Neural progenitor cell (in vitro differentiated cells): ENCODE measurements at regions not wholly inside any gene's neighbourhood (a gene's known extent, or its start where the extent isn't known, plus 50 kb on each side); places are given as distances from the start of the nearest gene placed in this dataset.

Source experiments
- DNase-seq: peaks from one replicate; pipeline ENCODE4 v3.0.0-alpha.2; 2016; ENCODE audit warnings: low spot score
- H2AFZ ChIP-seq: fragments of 200-600 bp; sonication (generic); replicated peaks from 2 replicates; pipeline ENCODE4 v1.6.1; 2016; ENCODE audit warnings: antibody characterized with exemption
- H3F3A ChIP-seq: fragments of 200-600 bp; sonication (generic); 2 replicates; pipeline ENCODE4 v1.6.1; 2016; ENCODE audit warnings: antibody characterized with exemption, low read depth
- H3K27ac ChIP-seq: fragments of 200-600 bp; sonication (generic); 2 replicates; pipeline ENCODE4 v1.5.1; 2016; ENCODE audit warnings: mild to moderate bottlenecking
- H3K27me3 ChIP-seq: fragments of 200-600 bp; sonication (generic); 2 replicates; pipeline ENCODE4 v1.6.1; 2016; ENCODE audit warnings: mild to moderate bottlenecking, moderate library complexity
- H3K36me3 ChIP-seq: fragments of 200-600 bp; sonication (generic); 2 replicates; pipeline ENCODE4 v1.5.1; 2016
- H3K4me1 ChIP-seq: fragments of 200-600 bp; sonication (generic); 2 replicates; pipeline ENCODE4 v1.6.1; 2016; ENCODE audit warnings: mixed run types
- H3K4me2 ChIP-seq: fragments of 200-600 bp; sonication (generic); 2 replicates; pipeline ENCODE4 v1.6.1; 2016
- H3K4me3 ChIP-seq: fragments of 200-600 bp; sonication (generic); 2 replicates; pipeline ENCODE4 v1.5.1; 2016
- H3K79me2 ChIP-seq: fragments of 200-600 bp; sonication (generic); 2 replicates; pipeline ENCODE4 v1.6.1; 2016; ENCODE audit warnings: low read depth
- H3K9ac ChIP-seq: fragments of 200-600 bp; sonication (generic); 2 replicates; pipeline ENCODE4 v1.6.1; 2016
- H3K9me3 ChIP-seq: fragments of 200-600 bp; sonication (generic); 2 replicates; pipeline ENCODE4 v1.5.1; 2016; ENCODE audit warnings: low read depth
- H4K20me1 ChIP-seq: fragments of 200-600 bp; sonication (generic); 2 replicates; pipeline ENCODE4 v1.6.1; 2016; ENCODE audit warnings: low read depth
- H3K27ac Mint-ChIP-seq: 3 replicates; pipeline ENCODE4 v1.8.0; 2021; ENCODE audit warnings: mixed read lengths
- H3K27me3 Mint-ChIP-seq: 2 replicates; pipeline ENCODE4 v1.8.0; 2022; ENCODE audit warnings: low read depth, mild to moderate bottlenecking, inconsistent platforms, moderate library complexity, mixed read lengths; ENCODE audit not compliant: insufficient read depth
- H3K36me3 Mint-ChIP-seq: 3 replicates; pipeline ENCODE4 v1.8.0; 2021; ENCODE audit warnings: mixed read lengths
- H3K4me1 Mint-ChIP-seq: 3 replicates; pipeline ENCODE4 v1.8.0; 2021; ENCODE audit warnings: mixed read lengths
- H3K4me3 Mint-ChIP-seq: 3 replicates; pipeline ENCODE4 v1.8.0; 2021; ENCODE audit warnings: mild to moderate bottlenecking, moderate library complexity, mixed read lengths
- H3K9me3 Mint-ChIP-seq: 3 replicates; pipeline ENCODE4 v1.8.0; 2020; ENCODE audit warnings: mixed read lengths
- EZH2 ChIP-seq: fragments of 200-600 bp; sonication (generic); IDR thresholded peaks from 2 replicates; pipeline ENCODE4 v1.6.1; 2017; ENCODE audit warnings: antibody characterized with exemption, mild to moderate bottlenecking, moderate library complexity
- EZH2phosphoT487 ChIP-seq: fragments of 200-600 bp; sonication (generic); IDR thresholded peaks from 2 replicates; pipeline ENCODE4 v1.6.1; 2017; ENCODE audit warnings: antibody characterized with exemption
- TF ChIP-seq, protein P1 (sequence below): fragments of 200-600 bp; sonication (generic); IDR thresholded peaks from 2 replicates; pipeline ENCODE4 v1.5.1; 2017; ENCODE audit warnings: antibody characterized with exemption, mild to moderate bottlenecking

DNA sequence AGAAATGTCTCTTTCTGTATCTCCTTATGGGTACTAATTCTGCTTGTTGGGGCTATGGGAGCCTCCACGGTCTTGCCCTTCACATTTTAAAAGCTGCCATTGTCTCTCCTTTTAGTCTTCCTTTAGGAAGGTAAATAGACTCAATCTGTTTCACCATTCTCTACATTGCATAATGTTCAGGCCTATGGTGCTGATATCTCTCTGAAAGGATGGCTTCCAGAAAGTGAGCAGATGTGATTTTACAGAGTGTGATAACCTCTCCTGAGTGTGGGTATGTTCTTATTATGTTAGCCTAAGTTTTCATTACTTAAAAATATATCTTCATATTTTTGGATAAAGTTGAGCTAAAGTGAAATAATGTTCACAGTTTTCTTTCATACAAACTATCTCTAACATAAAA is 254.0 kb upstream of the PITX2 start:
- Mint-ChIP-seq H3K4me3 (no peak overlapping the region), H3K4me1 (no peaks in the 10 kb centered on the region), H3K27ac (no peak overlapping the region), H3K27me3 (no peaks in the 10 kb centered on the region), H3K9me3 (peaks cover 4% of the 10 kb centered on the region), H3K36me3 (no peaks in the 10 kb centered on the region)
- no peak for DNase-seq
- H4K20me1 ChIP-seq, result no peaks in the 10 kb centered on the region
- H2AFZ ChIP-seq, result peak overlapping the region; percentile 61
- no peaks in the 10 kb centered on the region for H3K4me1 ChIP-seq
- H3K27me3 ChIP-seq, result no peaks in the 10 kb centered on the region
- no peaks in the 10 kb centered on the region for H3K79me2 ChIP-seq
- no peak overlapping the region for H3K4me3 ChIP-seq
- H3K4me2 ChIP-seq, result no peak overlapping the region
- H3K36me3 ChIP-seq, result no peaks in the 10 kb centered on the region
- no peaks in the 10 kb centered on the region for H3K9me3 ChIP-seq
- no peak overlapping the region for H3K9ac ChIP-seq
- no peak overlapping the region for H3K27ac ChIP-seq
- no peaks in the 10 kb centered on the region for H3F3A ChIP-seq
- TF ChIP-seq EZH2phosphoT487 (no peak), EZH2 (no peak)
- TF ChIP-seq, protein P1, sequence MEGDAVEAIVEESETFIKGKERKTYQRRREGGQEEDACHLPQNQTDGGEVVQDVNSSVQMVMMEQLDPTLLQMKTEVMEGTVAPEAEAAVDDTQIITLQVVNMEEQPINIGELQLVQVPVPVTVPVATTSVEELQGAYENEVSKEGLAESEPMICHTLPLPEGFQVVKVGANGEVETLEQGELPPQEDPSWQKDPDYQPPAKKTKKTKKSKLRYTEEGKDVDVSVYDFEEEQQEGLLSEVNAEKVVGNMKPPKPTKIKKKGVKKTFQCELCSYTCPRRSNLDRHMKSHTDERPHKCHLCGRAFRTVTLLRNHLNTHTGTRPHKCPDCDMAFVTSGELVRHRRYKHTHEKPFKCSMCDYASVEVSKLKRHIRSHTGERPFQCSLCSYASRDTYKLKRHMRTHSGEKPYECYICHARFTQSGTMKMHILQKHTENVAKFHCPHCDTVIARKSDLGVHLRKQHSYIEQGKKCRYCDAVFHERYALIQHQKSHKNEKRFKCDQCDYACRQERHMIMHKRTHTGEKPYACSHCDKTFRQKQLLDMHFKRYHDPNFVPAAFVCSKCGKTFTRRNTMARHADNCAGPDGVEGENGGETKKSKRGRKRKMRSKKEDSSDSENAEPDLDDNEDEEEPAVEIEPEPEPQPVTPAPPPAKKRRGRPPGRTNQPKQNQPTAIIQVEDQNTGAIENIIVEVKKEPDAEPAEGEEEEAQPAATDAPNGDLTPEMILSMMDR, result no peak

DNA sequence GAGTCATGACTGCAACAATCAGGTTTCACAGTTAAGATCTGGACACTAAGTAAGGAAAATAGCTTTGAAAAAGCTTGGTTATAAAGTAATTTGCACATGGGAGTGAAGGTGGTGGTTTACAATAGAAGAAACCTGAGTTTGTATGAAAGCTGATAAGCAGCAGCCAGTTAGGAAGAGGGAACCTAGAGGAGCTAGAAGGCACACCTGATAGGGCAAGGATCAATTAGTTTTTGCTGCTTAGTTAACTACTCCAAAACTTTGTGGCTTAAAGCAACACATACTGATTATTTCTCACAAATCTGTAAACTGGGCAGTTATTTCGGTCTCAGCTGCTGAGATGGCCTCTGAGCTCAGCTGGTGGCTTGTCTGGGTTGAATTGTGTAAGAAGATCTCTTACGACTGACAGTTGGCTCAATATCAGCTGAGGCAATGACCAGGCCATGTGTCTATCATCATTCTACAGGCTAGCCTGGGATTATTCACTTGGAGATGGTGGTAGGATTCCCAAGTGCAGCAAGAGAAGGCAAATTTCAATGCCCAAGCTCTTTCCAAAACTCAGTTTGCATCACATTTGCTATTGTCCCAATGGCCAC is 255.0 kb upstream of the PITX2 start:
- Histone ChIP-seq H3K79me2 (no peaks in the 10 kb centered on the region), H4K20me1 (no peaks in the 10 kb centered on the region), H3K36me3 (no peaks in the 10 kb centered on the region), H3F3A (no peaks in the 10 kb centered on the region), H3K9ac (no peak overlapping the region), H2AFZ (no peak overlapping the region), H3K4me2 (no peak overlapping the region), H3K4me3 (no peak overlapping the region), H3K4me1 (no peaks in the 10 kb centered on the region), H3K27me3 (no peaks in the 10 kb centered on the region), H3K27ac (no peak overlapping the region), H3K9me3 (no peaks in the 10 kb centered on the region)
- TF ChIP-seq, protein P1, result no peak
- TF ChIP-seq EZH2, result no peak
- TF ChIP-seq EZH2phosphoT487, result no peak
- peaks cover 4% of the 10 kb centered on the region for H3K9me3 Mint-ChIP-seq
- H3K4me1 Mint-ChIP-seq, result no peaks in the 10 kb centered on the region
- no peaks in the 10 kb centered on the region for H3K36me3 Mint-ChIP-seq
- no peak overlapping the region for H3K27ac Mint-ChIP-seq
- no peak overlapping the region for H3K4me3 Mint-ChIP-seq
- DNase-seq, result no peak
- H3K27me3 Mint-ChIP-seq, result no peaks in the 10 kb centered on the region

DNA sequence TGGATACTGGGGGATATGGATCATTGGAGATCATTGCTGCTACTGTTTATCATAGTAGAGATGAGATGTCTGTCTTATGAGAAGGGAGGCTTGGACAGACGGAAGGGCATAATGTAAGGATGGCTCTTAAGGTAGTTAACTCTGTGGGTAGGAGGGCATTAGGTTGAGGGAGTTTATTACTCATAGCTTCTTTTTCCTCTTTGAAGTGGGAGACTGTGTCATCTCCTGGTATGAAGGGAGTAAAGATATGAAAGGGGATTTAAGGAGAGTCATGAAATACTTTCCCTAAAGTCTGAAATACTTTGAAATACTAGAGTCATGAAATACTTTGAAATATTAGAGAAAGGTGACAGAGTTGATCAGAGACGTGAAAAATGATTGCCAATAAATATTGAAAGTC is 255.5 kb upstream of the PITX2 start:
- Mint-ChIP-seq H3K9me3 (peaks cover 4% of the 10 kb centered on the region), H3K4me3 (no peak overlapping the region), H3K27me3 (no peaks in the 10 kb centered on the region), H3K27ac (no peak overlapping the region), H3K4me1 (no peaks in the 10 kb centered on the region), H3K36me3 (no peaks in the 10 kb centered on the region)
- Histone ChIP-seq H3K27me3 (no peaks in the 10 kb centered on the region), H2AFZ (no peak overlapping the region), H4K20me1 (no peaks in the 10 kb centered on the region), H3K9ac (no peak overlapping the region), H3K27ac (no peak overlapping the region), H3K79me2 (no peaks in the 10 kb centered on the region), H3K4me1 (no peaks in the 10 kb centered on the region), H3K9me3 (no peaks in the 10 kb centered on the region), H3K4me2 (no peak overlapping the region), H3K4me3 (no peak overlapping the region), H3K36me3 (no peaks in the 10 kb centered on the region), H3F3A (no peaks in the 10 kb centered on the region)
- DNase-seq, result no peak
- TF ChIP-seq, protein P1, result no peak
- no peak for TF ChIP-seq EZH2
- no peak for TF ChIP-seq EZH2phosphoT487
